HL-60 (cell line): ENCODE measurements at regions not wholly inside any gene's neighbourhood (a gene's known extent, or its start where the extent isn't known, plus 50 kb on each side); places are given as distances from the start of the nearest gene placed in this dataset.

ENCODE experiments used
- GABPA ChIP-seq: IDR thresholded peaks from 2 replicates; pipeline ENCODE4 v1.6.1; 2012; ENCODE audit warnings: low read depth
- POLR2AphosphoS5 ChIP-seq: IDR thresholded peaks from 2 replicates; pipeline ENCODE4 v1.6.1; 2012; ENCODE audit warnings: low read depth
- TF ChIP-seq, protein P1 (sequence below): IDR thresholded peaks from one replicate; pipeline ENCODE4 v1.5.1; 2011; ENCODE audit warnings: low read length, control low read depth, inconsistent platforms; ENCODE audit not compliant: insufficient read depth

DNA sequence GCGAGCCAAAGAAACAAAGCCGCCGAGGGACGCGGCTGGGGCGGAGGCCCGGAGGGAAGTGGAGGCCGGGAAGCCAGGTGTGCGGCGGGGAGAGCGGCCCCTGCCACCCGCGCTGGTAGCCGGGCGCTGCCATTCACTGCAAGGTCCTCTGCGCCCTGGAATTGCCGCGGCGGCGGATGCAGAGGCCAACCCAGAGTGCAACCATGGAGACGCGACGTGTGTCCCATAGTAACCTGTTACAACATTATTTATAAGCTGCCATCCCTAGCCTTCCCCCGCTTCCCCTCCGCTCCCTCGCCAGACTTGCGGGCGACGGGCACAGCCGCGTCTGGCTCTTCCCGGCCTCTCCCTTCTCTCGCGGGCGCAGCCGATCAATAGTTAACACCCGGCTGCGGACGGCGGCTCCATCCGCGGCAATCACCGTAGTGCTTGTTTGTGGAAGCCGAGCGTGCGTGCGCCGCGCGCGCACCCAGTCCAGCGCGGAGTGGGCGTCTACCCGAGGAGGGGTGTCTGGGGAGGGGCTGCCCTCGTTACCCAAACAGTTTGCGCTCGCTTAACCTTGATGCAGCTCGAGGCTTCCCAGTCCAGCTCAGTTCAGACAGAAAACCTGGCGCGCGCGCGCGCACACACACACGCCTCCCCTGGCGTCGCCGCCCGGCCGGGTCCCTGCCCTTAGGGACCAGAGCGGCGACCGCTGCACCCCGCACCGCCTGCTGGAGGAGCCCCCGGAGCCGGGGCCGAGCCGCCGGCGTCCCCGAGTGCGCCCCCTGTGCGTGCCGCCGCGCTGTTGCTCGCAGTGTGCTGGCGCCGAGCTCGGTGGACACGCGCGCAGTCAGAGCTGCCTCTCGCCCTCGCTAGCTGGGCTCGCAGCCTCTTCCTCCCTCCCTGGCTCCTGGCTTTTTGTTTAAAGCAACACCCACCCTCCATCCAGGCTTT, 165.4 kb upstream of the DPP6 start:
- TF ChIP-seq, protein P1, sequence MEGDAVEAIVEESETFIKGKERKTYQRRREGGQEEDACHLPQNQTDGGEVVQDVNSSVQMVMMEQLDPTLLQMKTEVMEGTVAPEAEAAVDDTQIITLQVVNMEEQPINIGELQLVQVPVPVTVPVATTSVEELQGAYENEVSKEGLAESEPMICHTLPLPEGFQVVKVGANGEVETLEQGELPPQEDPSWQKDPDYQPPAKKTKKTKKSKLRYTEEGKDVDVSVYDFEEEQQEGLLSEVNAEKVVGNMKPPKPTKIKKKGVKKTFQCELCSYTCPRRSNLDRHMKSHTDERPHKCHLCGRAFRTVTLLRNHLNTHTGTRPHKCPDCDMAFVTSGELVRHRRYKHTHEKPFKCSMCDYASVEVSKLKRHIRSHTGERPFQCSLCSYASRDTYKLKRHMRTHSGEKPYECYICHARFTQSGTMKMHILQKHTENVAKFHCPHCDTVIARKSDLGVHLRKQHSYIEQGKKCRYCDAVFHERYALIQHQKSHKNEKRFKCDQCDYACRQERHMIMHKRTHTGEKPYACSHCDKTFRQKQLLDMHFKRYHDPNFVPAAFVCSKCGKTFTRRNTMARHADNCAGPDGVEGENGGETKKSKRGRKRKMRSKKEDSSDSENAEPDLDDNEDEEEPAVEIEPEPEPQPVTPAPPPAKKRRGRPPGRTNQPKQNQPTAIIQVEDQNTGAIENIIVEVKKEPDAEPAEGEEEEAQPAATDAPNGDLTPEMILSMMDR: no peak
- TF ChIP-seq GABPA: no peak
- no peak for TF ChIP-seq POLR2AphosphoS5
